ENCODE measurements at regions not wholly inside any gene's neighbourhood (a gene's known extent, or its start where the extent isn't known, plus 50 kb on each side); places are given as distances from the start of the nearest gene placed in this dataset.
"Not testable (repeated sequence)": the region's sequence is repeated elsewhere in the genome, so short reads cannot be mapped to it uniquely, and the experiment has no call there.

DNA sequence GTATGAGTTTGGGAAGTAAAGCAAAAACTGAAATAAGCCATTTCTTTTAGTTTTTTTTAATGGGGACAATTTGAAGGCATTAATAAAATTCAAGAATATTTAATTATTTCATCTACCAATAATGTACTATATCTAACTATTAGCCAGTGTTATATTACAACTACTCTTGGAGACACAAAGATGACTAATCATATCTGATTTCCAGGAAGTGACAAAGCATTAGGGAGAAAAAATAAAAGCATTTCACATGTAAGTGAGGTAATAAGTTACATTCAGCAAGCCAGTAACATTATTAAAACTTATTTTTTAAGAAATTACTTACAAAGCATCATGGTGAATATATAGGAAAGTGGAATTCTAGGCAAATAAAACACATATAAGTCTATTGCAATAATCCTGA lies 781.3 kb upstream of the NRXN1 start:
- Histone ChIP-seq H3K27me3 (ENCODE audit: control insufficient read depth, insufficient read depth, low read length) (no peaks in the 10 kb centered on the region), H3K36me3 (ENCODE audit: control insufficient read depth, insufficient read depth, low read length) (no peaks in the 10 kb centered on the region), H3K9me3 (ENCODE audit: control insufficient read depth, insufficient read depth, low read length) (no peaks in the 10 kb centered on the region), H3K4me3 (ENCODE audit: low read depth, low read length) (no peak overlapping the region), H3K4me1 (ENCODE audit: control insufficient read depth, insufficient read depth, low read length) (peaks cover 3% of the 10 kb centered on the region), H3K9ac (ENCODE audit: low read depth, low read length) (no peak overlapping the region)

DNA sequence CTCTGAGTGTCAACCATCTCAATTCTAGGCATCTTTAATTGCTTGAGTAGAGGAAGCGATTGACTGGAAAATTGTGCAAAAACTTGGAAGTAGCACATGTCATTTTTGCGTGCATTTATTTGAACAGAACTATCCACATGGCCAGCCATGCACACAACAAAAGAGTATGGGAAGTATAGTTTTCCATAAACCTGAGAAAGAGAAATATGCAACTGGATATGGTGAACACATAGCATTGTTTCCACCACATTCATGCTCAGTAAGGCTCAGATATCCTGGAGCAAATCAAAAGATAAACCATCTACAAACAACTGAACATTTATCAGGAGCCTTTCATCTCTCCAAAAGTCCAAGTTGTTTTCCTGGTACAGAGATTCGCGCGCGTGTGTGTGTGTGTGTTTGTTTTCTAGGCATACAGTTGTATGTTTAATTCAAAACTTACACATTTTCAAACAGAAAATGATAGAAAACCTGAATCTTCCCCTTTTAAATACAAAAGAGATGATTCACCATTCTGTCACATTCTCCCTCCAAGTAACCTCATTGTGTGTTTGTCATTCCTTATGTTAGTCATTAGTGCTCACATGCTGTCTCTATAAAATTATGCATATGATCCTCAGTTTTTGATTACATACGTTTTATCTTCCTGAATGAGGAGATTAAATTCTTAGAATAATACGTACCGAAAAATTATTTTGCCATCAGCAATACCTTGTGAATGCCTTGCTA lies 780.4 kb upstream of the NRXN1 start:
- peaks cover 3% of the 10 kb centered on the region for H3K4me1 ChIP-seq (ENCODE audit: control insufficient read depth, insufficient read depth, low read length)
- H3K36me3 ChIP-seq (ENCODE audit: control insufficient read depth, insufficient read depth, low read length), result no peaks in the 10 kb centered on the region
- H3K4me3 ChIP-seq (ENCODE audit: low read depth, low read length), result no peak overlapping the region
- no peaks in the 10 kb centered on the region for H3K27me3 ChIP-seq (ENCODE audit: control insufficient read depth, insufficient read depth, low read length)
- H3K9ac ChIP-seq (ENCODE audit: low read depth, low read length), result no peak overlapping the region
- H3K9me3 ChIP-seq (ENCODE audit: control insufficient read depth, insufficient read depth, low read length), result no peaks in the 10 kb centered on the region

- H3K4me1 ChIP-seq (ENCODE audit: control insufficient read depth, insufficient read depth, low read length), result no peaks in the 10 kb centered on the region
- no peaks in the 10 kb centered on the region for H3K36me3 ChIP-seq (ENCODE audit: control insufficient read depth, insufficient read depth, low read length)
- H3K9me3 ChIP-seq (ENCODE audit: control insufficient read depth, insufficient read depth, low read length), result no peaks in the 10 kb centered on the region
- H3K27me3 ChIP-seq (ENCODE audit: control insufficient read depth, insufficient read depth, low read length), result no peaks in the 10 kb centered on the region
- H3K9ac ChIP-seq (ENCODE audit: low read depth, low read length), result no peak overlapping the region
- H3K4me3 ChIP-seq (ENCODE audit: low read depth, low read length), result no peak overlapping the region
Measured at GRCh38 chr2:51810197-51810596, 778.3 kb upstream of the NRXN1 start.

DNA sequence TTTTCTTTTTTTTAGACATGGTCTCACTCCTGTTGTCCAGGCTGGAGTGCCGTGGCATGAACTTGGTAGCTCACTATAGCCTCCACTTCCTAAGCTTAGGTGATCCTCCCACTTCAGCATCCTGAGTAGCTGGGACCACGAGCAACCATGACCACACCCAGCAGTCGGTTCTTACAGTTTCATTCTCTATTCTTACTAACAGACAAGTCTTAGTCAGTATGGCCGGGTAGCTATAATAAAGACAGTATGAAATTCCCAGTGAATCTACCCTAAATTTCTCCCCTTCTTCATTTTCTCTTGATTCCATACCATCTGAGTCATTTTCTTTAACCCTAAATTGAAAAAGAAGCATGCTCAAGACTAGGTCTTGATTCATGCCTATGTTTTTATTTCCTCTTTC lies 775.3 kb upstream of the NRXN1 start:
- Histone ChIP-seq H3K36me3 (ENCODE audit: control insufficient read depth, insufficient read depth, low read length) (no peaks in the 10 kb centered on the region), H3K27me3 (ENCODE audit: control insufficient read depth, insufficient read depth, low read length) (no peaks in the 10 kb centered on the region), H3K9me3 (ENCODE audit: control insufficient read depth, insufficient read depth, low read length) (no peaks in the 10 kb centered on the region), H3K4me3 (ENCODE audit: low read depth, low read length) (no peak overlapping the region), H3K9ac (ENCODE audit: low read depth, low read length) (no peak overlapping the region), H3K4me1 (ENCODE audit: control insufficient read depth, insufficient read depth, low read length) (no peaks in the 10 kb centered on the region)

DNA sequence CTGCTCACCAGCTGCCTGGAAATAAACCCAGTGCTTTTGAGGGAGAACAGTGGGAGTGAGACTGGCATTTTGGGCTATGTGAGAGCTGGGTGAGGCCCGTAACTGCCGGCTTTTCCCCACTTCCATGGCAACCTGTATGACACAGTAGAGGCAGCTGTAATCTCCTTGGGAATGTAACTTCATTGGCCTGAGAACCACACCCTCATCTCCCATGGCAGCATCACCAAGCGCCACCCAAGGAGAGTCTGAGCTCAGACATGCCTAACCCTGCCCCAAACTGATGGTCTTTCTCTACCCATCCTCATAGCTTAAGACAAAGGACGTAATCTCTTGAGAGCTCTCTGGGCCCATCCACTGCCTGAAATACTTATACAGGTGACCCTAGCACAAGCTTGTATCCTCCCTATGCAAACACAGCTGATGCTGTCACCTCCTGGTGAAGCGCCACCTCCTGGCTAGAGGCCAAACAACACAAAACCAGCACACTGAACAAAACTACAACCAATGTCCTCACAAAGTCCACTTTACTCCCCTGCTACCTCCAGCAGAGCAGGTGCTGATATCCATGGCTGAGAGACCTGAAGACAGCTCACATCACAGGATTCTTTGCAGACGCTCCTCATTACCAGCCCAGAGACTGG lies 763.4 kb upstream of the NRXN1 start:
- Histone ChIP-seq H3K36me3 (ENCODE audit: control insufficient read depth, insufficient read depth, low read length) (no peaks in the 10 kb centered on the region), H3K4me1 (ENCODE audit: control insufficient read depth, insufficient read depth, low read length) (no peaks in the 10 kb centered on the region), H3K4me3 (ENCODE audit: low read depth, low read length) (no peak overlapping the region), H3K9me3 (ENCODE audit: control insufficient read depth, insufficient read depth, low read length) (no peaks in the 10 kb centered on the region), H3K9ac (ENCODE audit: low read depth, low read length) (no peak overlapping the region), H3K27me3 (ENCODE audit: control insufficient read depth, insufficient read depth, low read length) (no peaks in the 10 kb centered on the region)

GRCh38 chr2:51791496-51791895 lies 759.6 kb upstream of the NRXN1 start:
- Histone ChIP-seq H3K4me3 (ENCODE audit: low read depth, low read length) (no peak overlapping the region), H3K9me3 (ENCODE audit: control insufficient read depth, insufficient read depth, low read length) (no peaks in the 10 kb centered on the region), H3K36me3 (ENCODE audit: control insufficient read depth, insufficient read depth, low read length) (no peaks in the 10 kb centered on the region), H3K27me3 (ENCODE audit: control insufficient read depth, insufficient read depth, low read length) (no peaks in the 10 kb centered on the region), H3K9ac (ENCODE audit: low read depth, low read length) (no peak overlapping the region), H3K4me1 (ENCODE audit: control insufficient read depth, insufficient read depth, low read length) (no peaks in the 10 kb centered on the region)

DNA sequence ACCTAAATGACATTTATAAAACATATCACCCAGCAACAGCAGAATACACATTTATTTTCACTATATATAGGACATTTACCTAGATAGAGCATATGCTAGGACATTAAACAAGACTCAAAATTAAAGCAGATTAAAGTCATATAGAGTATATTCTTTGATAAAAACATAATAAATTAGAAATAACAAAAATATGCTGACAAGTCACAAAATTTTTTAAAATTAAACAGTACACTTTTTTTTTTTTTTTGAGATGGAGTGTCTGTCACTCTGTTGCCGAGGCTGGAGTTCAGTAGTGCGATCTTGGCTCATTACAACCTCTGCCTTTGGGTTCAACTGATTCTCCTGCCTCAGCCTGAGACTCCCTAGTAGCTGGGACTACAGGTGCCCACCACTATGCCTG lies 758.9 kb upstream of the NRXN1 start:
- Histone ChIP-seq H3K27me3 (ENCODE audit: control insufficient read depth, insufficient read depth, low read length) (no peaks in the 10 kb centered on the region), H3K4me1 (ENCODE audit: control insufficient read depth, insufficient read depth, low read length) (no peaks in the 10 kb centered on the region), H3K4me3 (ENCODE audit: low read depth, low read length) (no peak overlapping the region), H3K9me3 (ENCODE audit: control insufficient read depth, insufficient read depth, low read length) (no peaks in the 10 kb centered on the region), H3K9ac (ENCODE audit: low read depth, low read length) (no peak overlapping the region), H3K36me3 (ENCODE audit: control insufficient read depth, insufficient read depth, low read length) (no peaks in the 10 kb centered on the region)

- no peaks in the 10 kb centered on the region for H3K36me3 ChIP-seq (ENCODE audit: control insufficient read depth, insufficient read depth, low read length)
- no peaks in the 10 kb centered on the region for H3K27me3 ChIP-seq (ENCODE audit: control insufficient read depth, insufficient read depth, low read length)
- no peak overlapping the region for H3K9ac ChIP-seq (ENCODE audit: low read depth, low read length)
- H3K4me3 ChIP-seq (ENCODE audit: low read depth, low read length), result no peak overlapping the region
- no peaks in the 10 kb centered on the region for H3K4me1 ChIP-seq (ENCODE audit: control insufficient read depth, insufficient read depth, low read length)
- H3K9me3 ChIP-seq (ENCODE audit: control insufficient read depth, insufficient read depth, low read length), result no peaks in the 10 kb centered on the region
Measured at GRCh38 chr2:51789918-51790317, 758.0 kb upstream of the NRXN1 start.

DNA sequence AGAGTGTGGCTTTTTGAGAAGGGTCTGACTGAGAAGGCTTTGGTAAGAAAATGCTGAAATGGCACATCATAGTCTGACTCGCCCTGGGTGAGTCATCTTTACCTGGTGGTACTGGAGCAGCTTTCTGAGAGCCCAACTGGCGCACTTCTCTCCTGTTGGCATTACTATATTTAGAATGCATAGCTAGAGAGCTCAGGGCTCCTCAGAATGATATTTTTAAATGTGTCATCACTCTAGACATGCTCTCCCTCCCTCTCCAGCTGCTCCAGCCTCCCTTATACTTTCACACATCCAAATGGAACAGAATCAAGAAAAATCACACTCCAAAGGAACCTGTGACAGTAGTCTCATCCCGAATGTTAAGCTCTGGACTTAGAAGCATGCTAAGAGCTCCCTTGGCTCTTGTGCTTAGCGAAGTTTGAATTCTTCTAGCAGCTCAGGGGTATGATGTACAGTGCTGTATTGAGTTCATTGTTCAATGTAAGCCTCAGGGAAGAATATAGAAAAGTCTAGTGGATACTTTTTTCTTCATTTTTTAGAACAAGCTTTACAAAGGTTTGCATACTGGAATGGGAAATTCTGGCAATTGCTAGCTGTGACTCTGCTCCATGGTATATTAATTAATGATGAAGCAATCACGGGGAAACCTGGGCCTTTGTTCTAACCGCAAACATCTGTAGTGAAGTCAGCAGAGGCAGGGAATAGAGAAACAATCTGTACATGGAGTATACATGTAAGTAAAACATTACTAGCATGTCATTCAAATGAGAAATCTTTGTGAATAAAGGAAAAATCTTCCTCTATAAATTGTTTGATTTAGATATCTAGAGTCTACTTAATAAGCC lies 751.2 kb upstream of the NRXN1 start:
- no peaks in the 10 kb centered on the region for H3K9me3 ChIP-seq (ENCODE audit: control insufficient read depth, insufficient read depth, low read length)
- no peaks in the 10 kb centered on the region for H3K4me1 ChIP-seq (ENCODE audit: control insufficient read depth, insufficient read depth, low read length)
- H3K27me3 ChIP-seq (ENCODE audit: control insufficient read depth, insufficient read depth, low read length), result no peaks in the 10 kb centered on the region
- no peaks in the 10 kb centered on the region for H3K36me3 ChIP-seq (ENCODE audit: control insufficient read depth, insufficient read depth, low read length)
- H3K9ac ChIP-seq (ENCODE audit: low read depth, low read length), result no peak overlapping the region
- H3K4me3 ChIP-seq (ENCODE audit: low read depth, low read length), result no peak overlapping the region

GRCh38 chr2:51781691-51782090 lies 749.8 kb upstream of the NRXN1 start:
- no peak overlapping the region for H3K4me3 ChIP-seq (ENCODE audit: low read depth, low read length)
- no peaks in the 10 kb centered on the region for H3K4me1 ChIP-seq (ENCODE audit: control insufficient read depth, insufficient read depth, low read length)
- no peaks in the 10 kb centered on the region for H3K36me3 ChIP-seq (ENCODE audit: control insufficient read depth, insufficient read depth, low read length)
- H3K9me3 ChIP-seq (ENCODE audit: control insufficient read depth, insufficient read depth, low read length), result no peaks in the 10 kb centered on the region
- no peak overlapping the region for H3K9ac ChIP-seq (ENCODE audit: low read depth, low read length)
- no peaks in the 10 kb centered on the region for H3K27me3 ChIP-seq (ENCODE audit: control insufficient read depth, insufficient read depth, low read length)

- no peak overlapping the region for H3K4me3 ChIP-seq (ENCODE audit: low read depth, low read length)
- H3K36me3 ChIP-seq (ENCODE audit: control insufficient read depth, insufficient read depth, low read length), result no peaks in the 10 kb centered on the region
- no peaks in the 10 kb centered on the region for H3K9me3 ChIP-seq (ENCODE audit: control insufficient read depth, insufficient read depth, low read length)
- H3K9ac ChIP-seq (ENCODE audit: low read depth, low read length), result no peak overlapping the region
- no peaks in the 10 kb centered on the region for H3K27me3 ChIP-seq (ENCODE audit: control insufficient read depth, insufficient read depth, low read length)
- H3K4me1 ChIP-seq (ENCODE audit: control insufficient read depth, insufficient read depth, low read length), result no peaks in the 10 kb centered on the region
Measured at GRCh38 chr2:51780353-51780752, 748.4 kb upstream of the NRXN1 start.

GRCh38 chr2:51779723-51780122 lies 747.8 kb upstream of the NRXN1 start:
- not testable (repeated sequence) for H3K27me3 ChIP-seq (ENCODE audit: control insufficient read depth, insufficient read depth, low read length); H3K9ac ChIP-seq (ENCODE audit: low read depth, low read length); H3K4me1 ChIP-seq (ENCODE audit: control insufficient read depth, insufficient read depth, low read length); H3K4me3 ChIP-seq (ENCODE audit: low read depth, low read length); H3K9me3 ChIP-seq (ENCODE audit: control insufficient read depth, insufficient read depth, low read length); H3K36me3 ChIP-seq (ENCODE audit: control insufficient read depth, insufficient read depth, low read length)
